ENCODE measurements at regions not wholly inside any gene's neighbourhood (a gene's known extent, or its start where the extent isn't known, plus 50 kb on each side); places are given as distances from the start of the nearest gene placed in this dataset.
"Not testable (repeated sequence)": the region's sequence is repeated elsewhere in the genome, so short reads cannot be mapped to it uniquely, and the experiment has no call there.

DNA sequence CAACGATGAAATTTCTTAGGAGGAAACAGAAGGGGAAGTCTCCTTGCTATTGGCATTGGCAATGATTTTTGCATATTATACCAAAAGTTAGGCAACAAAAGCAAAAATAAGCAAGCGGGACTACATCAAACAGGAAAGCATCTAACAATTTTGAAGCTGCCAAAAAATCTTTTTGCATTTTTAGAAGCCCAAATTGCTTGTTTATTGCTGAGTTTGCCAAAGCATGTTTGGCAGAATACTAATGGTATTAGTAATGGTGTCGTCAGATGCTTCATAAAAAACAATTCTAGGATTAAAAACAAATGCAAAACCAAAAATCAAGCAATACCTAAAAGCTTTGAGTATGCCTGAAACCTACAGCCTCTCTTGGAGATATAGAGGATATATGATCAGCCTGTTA is 80.0 kb downstream of the GALR1 start:
- no peak for DNase-seq

DNA sequence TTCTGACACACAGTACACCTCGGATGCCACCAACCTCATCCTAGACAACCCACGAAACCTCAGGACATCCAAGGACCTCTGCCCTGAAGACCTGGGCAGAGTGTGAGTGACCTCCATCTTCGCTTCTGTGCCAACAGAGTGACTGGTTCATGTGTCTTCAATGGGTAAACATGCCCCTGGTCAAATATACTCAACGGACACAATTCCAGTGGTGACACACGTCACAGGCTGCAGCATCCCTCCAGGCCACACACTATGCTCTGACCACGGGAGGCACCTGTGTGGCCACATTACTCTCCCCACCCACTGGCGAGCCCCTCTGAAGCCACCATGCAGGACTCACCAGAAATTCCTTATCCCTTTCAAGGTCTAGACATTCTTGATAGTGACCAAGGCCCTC is 85.2 kb downstream of the GALR1 start:
- DNase-seq, result no peak

DNA sequence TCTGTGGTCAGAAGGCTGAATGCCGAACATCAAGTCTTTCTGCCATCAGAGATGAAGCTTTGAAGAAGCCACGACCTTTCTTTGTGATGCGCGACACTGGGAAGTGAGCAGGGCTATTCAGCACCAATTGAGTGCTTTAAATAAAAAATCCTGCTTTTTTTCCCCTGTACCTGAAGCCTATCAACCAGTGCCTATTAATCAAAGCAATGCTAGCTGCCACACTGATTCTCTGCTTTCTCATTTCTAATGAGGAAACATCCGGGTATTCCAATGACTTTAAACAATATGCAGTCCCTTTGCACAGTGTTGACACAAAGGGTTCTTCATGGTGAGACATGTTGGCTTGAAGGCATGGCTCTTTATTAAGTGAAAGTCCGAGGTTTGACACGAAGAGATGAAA is 88.0 kb downstream of the GALR1 start:
- no peak for DNase-seq

DNA sequence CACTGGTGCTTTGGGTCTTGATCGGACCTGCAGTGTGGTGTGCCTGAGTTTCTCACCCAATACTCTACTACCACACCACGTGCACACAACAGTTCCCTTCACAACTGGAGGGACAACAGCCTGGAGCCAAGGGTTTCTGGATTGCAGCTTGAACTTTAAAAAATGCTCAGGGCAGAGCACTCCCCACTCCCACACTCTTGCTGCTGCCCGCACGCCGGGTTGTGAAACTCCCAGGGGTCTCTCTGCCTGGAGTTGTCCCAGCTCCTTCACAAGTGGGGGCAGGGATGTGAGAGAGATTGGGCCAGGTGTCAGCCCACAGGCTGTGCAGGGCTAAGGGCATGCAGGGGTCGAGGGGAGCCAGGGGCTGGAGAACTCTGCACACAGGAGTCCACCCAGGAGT is 89.4 kb downstream of the GALR1 start:
- DNase-seq, result no peak

DNA sequence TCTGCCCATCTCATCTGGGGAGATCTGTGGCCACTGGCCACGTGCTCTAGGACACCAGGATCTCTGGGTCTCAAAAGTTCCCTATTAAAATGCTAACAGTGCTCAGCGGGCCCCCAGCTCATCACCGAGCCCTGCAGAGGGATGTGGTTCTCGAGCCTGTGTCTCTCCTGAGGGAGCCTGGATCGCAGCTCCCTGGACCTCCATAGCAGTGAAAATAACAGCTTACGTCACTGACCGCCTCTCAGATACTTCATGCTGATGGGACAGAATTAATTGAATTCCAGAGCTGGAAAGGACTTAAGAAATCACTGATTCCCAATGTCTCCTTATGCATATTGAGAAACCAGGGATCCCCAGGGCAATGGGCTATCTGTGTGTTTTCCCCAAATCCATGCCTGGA is 90.0 kb downstream of the GALR1 start:
- DNase-seq, result no peak

DNA sequence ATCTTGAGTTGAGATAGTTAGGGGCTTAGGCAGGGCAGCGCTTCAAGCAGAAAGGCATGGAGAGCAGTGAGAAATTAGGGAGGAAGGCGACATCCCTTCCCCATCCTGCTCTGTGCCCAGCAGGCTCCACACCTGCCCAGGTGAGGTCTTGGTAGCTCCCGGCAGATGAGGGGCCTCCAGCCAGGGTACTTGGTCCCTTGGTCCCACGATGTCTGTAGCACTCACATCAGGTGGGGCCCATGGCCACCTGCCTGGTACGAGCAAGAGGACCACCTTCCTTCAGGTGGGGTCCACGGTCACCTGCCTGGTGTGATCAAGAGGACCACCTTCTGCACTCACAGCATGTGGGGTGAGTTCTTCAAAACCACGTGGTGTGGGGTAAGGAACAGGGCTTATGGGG is 91.2 kb downstream of the GALR1 start:
- DNase-seq, result no peak

DNA sequence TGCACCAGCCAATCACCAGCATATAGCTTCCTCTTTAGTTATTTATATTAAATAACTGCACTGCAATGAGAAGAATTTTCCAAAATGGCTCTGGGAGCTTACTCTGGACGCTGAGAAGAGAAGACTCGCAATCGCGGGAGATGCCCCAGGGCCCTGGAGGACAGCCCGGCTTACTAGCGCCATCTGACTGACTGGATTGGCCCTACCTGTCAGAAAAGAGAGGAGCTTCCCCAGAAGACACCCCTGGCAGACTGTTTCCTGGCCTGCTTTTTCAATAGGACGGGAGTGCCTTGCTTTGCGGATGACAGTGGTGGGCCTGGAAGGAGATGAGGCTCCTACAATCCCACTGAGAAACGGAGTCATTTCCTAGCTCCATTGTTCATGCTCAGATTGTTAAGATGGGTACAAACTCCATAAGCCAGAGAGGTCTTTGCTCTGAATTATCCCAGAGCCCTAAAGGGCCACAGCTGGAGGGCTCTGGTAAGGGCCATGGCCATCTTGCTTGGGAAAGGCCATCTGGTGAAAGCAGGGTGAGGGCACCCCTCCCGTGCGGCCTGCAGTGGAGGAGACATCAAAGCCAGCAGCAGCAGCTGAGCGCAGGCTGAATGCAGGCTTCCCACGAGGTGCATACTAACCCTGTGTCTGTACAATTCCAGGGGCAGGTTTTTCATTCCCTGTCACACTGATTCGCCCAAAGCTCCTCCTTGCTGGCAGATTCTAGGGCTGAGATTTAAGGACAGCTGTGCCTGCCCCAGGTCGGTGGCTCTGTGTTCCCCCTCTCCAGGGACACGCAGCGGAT is 92.1 kb downstream of the GALR1 start:
- no peak for DNase-seq

DNA sequence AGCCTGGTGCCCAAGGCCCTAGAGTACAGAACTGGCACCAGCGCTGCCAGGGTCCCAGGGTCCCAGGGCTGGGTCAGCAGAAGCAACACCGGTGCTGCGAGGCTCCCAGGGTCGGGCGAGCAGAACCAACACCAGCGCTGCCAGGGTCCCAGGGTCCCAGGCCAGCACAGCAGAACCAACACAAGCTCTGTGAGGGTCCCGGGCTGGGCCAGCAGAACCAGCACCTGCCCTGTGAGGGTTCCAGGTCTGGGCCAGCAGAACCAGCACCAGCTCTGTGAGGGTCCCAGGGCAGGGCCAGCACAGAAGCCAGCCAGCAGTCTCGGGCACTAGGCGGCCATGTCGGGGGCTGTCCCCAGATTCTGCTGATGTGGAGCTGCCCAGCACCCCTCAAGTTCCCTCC is 93.1 kb downstream of the GALR1 start:
- no peak for DNase-seq

DNA sequence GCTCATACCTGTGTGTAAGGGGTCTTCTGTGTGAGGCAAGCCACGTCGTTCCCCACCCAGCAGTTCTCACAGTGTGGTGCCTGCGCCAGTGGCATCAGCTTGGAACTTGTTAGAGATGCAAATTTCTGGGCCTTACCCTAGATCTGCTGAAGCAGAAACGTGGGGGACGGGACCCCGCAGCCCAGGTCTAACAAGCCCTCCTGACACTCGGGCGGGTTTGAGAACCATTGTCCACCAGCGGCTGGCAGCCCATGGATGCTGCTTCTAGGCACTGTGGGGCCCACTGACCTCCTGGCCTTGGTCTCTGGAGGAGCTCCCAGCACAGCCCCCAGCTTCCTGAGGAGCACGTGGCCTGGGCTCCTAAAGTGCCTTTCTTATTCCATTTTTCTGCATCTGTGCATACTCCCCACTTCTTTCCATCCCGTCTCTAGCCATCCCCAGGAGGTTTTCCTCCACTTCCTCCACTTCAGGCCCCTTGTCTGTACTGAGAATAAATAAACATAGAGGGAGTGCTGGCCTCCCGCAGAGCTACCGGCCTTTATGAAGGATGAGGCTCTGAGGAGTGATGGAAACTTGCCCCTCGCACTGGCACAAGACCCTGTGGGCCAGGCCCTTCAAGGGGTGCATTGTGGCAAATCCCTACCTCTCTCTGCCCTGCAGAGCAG is 94.3 kb downstream of the GALR1 start:
- no peak for DNase-seq

DNA sequence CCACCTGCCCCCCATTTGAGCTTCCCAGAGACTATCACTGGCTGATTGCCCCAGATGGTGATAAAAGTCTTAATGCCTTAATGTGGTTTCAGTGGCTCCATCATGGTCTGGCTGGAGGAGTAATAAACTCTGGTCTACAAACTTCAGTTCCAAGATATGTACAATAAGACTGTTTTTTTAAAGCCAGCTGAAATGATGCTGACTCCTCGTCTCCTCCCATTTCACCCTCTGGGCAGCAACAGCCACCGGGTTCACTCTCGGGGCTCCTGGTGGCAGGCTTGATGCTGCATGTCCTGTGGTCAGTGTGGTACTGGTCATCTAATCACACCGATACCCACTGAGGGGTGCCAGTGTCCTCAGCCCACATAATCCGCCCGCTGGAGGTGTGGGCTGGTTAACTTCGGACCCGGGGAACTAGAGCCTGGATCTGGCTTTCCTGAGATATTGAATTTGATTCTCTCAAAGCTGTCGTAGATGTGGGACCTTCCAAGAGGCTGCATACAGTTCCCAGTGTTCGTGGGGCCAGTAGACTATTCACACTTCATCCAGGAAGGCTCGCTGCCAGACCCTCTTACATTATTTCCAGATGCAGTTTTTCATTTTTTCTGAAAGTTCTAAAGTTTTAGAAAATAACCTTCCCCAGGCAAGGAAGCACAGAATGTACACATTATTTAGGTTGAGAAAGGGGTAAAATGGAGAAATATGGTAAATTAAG is 95.3 kb downstream of the GALR1 start:
- DNase-seq, result no peak

DNA sequence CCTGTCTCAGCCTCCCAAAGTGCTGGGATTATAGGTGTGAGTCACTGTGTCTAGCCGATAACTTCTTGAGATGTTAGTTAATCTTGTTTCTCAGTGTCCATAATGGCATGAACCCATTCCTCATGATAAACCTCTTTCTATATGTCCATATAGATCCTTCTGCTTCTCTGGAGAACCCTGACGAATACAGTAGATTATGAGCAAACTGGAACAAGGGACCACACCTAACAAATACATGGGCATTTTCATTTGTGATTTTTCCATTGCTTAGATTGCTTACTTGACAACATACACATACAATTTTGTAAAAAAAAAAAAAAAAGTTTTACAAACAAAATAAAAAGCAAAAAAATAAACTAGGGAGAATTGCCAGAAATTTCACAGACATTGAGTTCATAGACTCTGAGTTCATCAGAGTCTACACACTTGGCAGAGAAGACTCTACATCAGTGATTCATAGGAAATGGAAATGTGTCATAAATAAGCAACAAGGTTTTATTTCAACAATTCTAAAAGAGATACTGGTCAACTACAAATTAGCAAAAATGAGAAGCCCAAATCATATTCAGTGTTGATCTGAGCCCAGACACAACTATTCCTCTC is 96.7 kb downstream of the GALR1 start:
- no peak for DNase-seq

DNA sequence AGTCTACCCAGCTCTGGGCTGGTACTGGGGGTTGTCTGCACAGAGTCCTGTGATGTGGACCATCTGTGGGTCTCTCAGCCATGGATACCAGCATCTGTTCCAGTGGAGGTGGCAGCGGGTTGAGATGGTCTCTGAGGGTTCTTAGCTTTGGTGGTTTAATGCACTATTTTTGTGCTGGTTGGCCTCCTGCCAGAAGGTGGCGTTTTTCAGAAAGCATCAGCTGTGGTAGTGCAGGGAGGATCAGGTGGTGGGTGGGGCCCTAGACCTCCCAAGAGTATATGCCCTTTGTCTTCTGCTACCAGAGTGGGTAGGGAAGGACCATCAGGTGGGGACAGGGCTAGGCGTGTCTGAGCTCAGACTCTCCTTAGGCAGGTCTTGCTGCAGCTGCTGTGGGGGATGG is 103.7 kb downstream of the GALR1 start:
- DNase-seq, result not testable (repeated sequence)

DNA sequence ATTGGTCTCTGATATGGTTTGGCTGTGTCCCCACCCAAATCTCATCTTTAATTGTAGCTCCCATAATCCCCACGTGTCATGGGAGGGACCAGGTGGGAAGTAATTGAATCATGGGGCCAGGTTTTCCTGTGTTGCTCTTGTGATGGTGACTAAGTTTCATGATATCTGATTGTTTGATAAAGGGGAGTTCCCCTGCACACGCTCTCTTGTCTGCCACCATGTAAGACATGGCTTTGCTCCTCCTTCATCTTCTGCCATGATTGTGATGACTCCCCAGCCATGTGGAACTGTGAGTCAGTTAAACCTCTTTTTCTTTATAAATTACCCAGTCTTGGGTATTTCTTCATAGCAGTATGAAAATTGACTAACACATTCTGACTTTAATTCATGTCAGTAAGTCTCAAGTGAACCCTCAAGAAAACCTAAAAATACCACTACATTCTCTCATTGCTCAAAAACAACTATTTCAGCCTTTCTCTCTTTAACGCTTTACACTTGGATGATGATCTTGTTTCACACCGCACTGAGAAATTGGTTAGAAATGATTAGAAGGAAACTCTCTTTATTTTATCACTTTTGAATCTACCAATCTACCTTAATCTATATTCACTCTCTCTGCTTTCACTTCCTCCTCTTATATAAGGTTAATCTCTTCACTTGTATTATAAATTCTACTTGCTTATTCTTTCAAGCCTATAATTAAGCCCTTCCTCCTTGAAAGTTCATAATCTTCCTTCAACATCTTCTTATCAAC is 110.1 kb downstream of the GALR1 start:
- no peak for DNase-seq

DNA sequence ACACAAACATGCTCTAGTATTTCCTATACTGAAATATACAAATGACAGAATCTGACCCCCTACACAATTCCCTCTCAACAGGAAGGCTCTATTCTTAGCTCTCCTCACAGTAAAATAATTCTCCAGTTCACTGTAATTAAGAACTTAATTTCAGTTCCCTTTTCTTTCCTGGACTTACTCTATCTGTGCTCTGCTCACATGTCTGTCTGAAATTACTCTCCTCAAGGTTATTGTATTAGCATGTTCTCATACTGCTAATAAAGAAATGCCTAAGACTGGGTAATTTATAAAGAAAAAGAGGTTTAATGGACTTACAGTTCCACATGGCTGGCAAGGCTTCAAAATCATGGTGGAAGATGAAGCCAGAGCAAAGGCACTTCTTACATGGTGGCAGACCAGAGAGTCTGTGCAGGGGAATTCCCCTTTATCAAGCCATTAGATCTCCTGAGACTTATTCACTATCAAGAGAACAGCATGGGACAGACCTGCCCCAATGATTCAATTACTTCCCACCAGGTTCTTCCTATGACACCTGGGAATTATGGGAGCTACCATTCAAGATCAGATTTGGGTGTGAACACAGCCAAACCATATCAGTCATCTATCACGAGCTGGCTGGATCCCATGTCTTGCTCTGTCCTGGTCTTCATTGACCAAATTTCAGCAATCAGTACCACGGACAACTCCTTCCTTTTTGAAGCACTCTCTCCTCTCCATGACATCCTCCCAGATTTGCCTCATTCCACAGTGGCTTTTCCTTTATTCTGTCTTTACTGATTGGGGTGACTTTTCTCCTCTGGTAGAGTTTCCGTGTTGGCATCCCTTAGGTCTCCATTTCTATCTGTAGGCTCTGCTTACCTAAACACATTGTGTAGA is 110.9 kb downstream of the GALR1 start:
- DNase-seq, result no peak

DNA sequence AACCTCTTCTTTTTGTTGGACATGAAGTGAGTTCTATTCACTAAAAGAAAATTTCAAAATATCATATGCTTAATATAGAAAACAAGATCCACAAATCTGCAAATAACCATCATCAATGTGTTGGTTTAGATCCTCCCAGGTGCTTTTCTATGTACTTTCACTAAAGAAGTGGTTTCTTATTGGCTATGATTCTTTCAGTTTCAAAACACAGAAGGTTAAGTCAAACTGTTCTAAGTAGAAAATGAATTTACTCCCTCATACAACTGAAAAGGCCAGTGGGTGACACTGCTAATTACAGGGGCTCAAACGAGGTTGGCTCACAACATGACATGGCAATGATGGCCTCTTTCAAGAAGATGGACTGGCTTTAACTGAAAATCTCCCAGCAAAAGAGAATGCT is 111.7 kb downstream of the GALR1 start:
- no peak for DNase-seq

DNA sequence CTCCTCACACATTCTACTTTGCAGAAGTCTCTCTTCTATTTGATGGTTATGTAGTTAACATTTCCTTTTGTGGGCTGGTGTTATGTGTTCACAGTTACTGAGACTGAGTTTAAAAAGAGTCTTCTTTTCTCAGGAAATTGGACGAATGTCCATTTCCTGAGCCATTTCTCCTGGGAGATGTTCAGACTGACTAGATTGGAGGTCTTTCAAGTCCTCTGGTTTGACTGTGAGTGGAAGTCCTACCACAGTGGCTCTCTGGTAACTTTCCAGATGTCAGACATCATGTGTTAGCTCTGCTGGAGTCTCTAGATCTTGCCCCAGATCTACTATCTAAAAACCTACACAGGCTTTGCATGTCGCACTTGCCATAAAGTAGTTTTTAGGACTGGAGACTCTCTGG is 116.0 kb downstream of the GALR1 start:
- DNase-seq, result no peak

DNA sequence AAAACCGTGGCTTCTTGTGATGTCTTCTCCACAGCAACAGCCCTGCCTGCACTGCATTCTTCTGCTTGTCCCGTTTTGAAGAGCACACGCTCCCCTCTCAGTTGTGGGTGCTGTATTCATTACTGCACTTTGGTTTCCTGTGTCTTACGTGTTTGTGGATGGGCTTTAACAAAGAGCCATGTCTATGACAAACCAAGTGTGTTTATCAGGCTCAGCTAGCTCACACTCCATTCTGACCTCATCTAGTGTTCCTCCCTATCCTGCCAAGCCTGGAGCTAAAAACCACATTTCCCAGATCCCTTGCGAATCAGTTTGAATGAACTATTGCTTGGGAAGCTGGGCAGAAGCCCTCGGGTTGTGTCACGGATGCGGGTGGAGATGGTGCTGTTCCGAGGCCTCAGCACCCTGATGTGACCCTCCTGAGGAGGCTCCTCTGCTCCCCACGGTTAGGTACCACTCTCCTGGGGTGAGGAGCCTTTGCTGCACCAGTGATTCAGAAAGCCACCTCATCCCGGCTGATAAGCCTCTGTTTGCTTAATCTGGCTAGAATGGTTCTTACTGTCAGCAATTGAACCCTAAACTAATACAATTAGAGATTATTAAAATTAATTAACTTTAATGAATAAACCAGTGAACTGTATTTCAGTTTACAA is 116.5 kb downstream of the GALR1 start:
- DNase-seq, result no peak

DNA sequence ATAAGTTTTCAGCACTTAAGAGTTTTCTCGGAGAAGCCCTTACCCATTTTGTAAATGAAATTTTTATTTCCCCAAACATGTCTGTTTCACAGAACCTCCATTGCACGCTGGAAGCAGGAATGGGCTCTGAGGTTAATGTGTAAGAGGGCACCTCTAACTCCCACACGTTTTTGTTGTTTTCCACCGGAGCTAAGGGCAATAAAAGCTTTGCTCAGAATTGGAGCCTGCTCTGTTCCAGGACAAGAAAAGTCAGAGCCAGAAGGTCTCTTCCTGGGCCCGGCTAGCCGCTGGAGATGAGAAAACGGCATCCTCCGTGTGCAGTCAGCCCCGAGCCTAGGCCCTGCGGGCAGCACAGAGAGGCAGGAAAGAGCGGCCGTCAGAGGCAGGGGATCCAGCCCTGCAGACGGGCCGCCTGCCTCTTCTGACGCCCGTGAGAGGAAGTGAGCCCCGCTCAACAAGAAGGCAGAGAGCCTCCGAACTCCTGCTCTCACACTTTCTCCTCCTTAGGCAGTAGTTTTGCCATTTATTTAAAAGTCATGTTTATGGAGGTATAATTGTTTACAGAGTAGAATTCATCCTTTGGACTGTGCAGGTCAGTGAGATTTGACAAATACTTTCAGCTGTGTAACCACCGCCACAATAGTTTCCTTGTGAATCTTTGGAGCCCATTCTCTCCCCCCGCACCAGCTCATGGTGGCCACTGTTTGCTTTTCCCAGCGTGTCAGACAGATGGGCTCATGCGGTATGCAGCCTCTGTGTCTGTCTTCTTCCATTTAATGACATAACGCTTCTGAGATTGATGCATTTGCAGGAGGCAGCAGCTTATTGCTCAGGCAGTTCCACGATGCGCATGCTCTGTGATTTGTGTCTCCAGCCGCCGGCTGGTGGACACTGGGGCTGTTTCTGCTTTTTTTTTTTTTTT is 117.3 kb downstream of the GALR1 start:
- no peak for DNase-seq

DNA sequence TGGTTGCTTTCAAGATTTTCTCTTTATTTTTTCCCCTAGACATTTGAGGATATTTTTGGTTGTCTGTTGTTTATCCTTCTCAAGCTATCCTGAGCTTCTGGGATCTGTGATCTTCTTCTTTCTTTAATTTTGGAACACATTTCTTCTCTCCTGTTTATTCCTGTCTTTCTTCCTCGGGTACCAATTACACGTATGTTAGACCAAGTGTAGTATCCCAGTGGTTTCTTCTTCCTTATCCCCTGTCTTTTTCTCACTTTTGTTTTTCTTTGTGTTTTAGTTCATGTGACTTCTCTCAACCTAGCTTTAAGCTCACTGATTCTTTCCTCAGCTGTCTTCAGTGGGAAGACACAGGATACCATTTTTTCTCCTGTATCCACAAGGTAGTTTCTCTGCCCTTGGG is 120.0 kb downstream of the GALR1 start:
- no peak for DNase-seq
